Common myeloid progenitor, CD34-positive (primary cell): ENCODE measurements at regions not wholly inside any gene's neighbourhood (a gene's known extent, or its start where the extent isn't known, plus 50 kb on each side); places are given as distances from the start of the nearest gene placed in this dataset.
A peak's percentile ranks its signal among the peaks of the same experiment; 100 is the strongest.

Experiments used
- CTCF ChIA-PET: fragments of 350-600 bp; sonication (Branson Sonifier 250); formaldehyde crosslinking; loops from one replicate; lab custom pipeline; 2021; ENCODE audit warnings: antibody characterized with exemption; lab: Charles Lee
- POLR2A ChIA-PET: fragments of 350-600 bp; sonication (Branson Sonifier 250); formaldehyde crosslinking; loops from one replicate; lab custom pipeline; 2021; ENCODE audit warnings: antibody characterized with exemption; lab: Charles Lee
- DNase-seq, 3 donors: peaks; one replicate each; pipeline versions ENCODE4 v3.0.0 to v3.0.0-alpha.2; 2013
- H3K27ac ChIP-seq, 2 experiments: 1 replicate in 1 of 2; 2 replicates in 1 of 2; pipeline ENCODE4 v1.7.0; 2013; ENCODE audit warnings: inconsistent platforms in 2 of 2, low read length in 2 of 2, mild to moderate bottlenecking in 2 of 2, low read depth in 1 of 2, moderate library complexity in 1 of 2; ENCODE audit not compliant: severe bottlenecking in 2 of 2, insufficient read depth in 1 of 2, poor library complexity in 1 of 2
- H3K27me3 ChIP-seq, 5 experiments: replicated peaks in 2 of 5; 1 replicate in 3 of 5; 2 replicates in 2 of 5; pipeline versions ENCODE4 v1.6.1 to v1.7.0; 2013; ENCODE audit warnings: low read length in 4 of 5, mild to moderate bottlenecking in 2 of 5, moderate library complexity in 2 of 5, inconsistent platforms in 1 of 5; ENCODE audit not compliant: insufficient read depth in 5 of 5, control insufficient read depth in 4 of 5
- H3K36me3 ChIP-seq, 4 experiments: 1 replicate in 2 of 4; 2 replicates in 2 of 4; pipeline versions ENCODE4 v1.6.1 to v1.7.0; 2013; ENCODE audit warnings: low read length in 3 of 4, control low read depth in 1 of 4, mild to moderate bottlenecking in 1 of 4; ENCODE audit not compliant: control insufficient read depth in 4 of 4, insufficient read depth in 4 of 4
- H3K4me1 ChIP-seq, 4 experiments: 1 replicate in 3 of 4; 2 replicates in 1 of 4; pipeline versions ENCODE4 v1.6.1 to v1.7.1; 2013; ENCODE audit warnings: low read length in 3 of 4, mild to moderate bottlenecking in 3 of 4, control low read depth in 1 of 4, inconsistent platforms in 1 of 4, moderate library complexity in 1 of 4; ENCODE audit not compliant: control insufficient read depth in 4 of 4, insufficient read depth in 4 of 4; ENCODE audit errors: control extremely low read depth in 1 of 4
- H3K4me3 ChIP-seq, 7 experiments: 1 replicate in 4 of 7; 2 replicates in 3 of 7; pipeline versions ENCODE4 v1.5.1 to v1.7.0; 2013; ENCODE audit warnings: mild to moderate bottlenecking in 7 of 7, low read length in 6 of 7, moderate library complexity in 6 of 7, inconsistent platforms in 2 of 7, low read depth in 2 of 7, control low read depth in 1 of 7; ENCODE audit not compliant: insufficient read depth in 4 of 7, control insufficient read depth in 1 of 7; ENCODE audit errors: extremely low read depth in 1 of 7
- H3K9me3 ChIP-seq, 5 experiments: 1 replicate in 4 of 5; 2 replicates in 1 of 5; pipeline versions ENCODE4 v1.6.1 to v1.7.1; 2013; ENCODE audit warnings: low read length in 4 of 5, mild to moderate bottlenecking in 2 of 5, inconsistent platforms in 1 of 5, low read depth in 1 of 5, moderate library complexity in 1 of 5; ENCODE audit not compliant: control insufficient read depth in 4 of 5, insufficient read depth in 2 of 5; ENCODE audit errors: control extremely low read depth in 1 of 5
- WGBS: methylation state at CpG from one replicate; pipeline ENCODE4 v1.1.5; 2013; ENCODE audit not compliant: insufficient coverage; 5-methylcytosine and 5-hydroxymethylcytosine counted together

DNA sequence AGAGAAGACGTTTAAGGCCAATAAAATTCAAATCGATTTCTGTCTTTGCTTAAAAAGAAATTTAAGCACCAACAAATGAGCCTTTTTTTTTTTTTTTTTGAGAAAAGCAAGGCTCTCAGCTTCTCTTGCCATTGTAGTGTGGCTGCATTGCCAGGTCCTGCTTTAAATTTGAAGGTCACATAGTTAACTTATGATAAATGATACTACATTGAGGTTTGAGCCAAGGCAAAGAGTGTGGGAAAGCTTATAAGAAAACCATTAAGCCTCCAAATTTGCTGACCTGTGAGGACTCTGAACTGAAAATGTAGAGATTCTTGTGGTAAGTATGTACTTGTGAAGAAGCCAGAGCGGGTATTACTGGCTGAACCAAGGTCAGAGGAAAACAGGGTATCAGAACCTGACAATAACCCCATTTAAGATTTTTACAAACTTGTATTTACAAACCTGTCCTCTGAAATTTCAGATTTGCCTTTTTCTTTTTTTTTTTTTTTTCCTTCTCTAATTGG, 519.7 kb upstream of the RGMA start:
- peaks cover 0 to 4% (median 2%) of the 10 kb centered on the region in 5 experiments for H3K27me3 ChIP-seq
- no peaks in the 10 kb centered on the region for H3K4me1 ChIP-seq
- POLR2A ChIA-PET, result no interaction called here
- 100% methylated on average over 3 of the region's 3 CpGs for WGBS
- H3K27ac ChIP-seq, result no peak overlapping the region
- DNase-seq, result no peak
- no peak overlapping the region for H3K4me3 ChIP-seq
- CTCF ChIA-PET, result interaction anchor here (1.1 kb wide), 1 partner anchor 511 kb away, joined by 3 read pairs; no protein-coding TSS in a partner anchor
- H3K9me3 ChIP-seq, result no peaks in the 10 kb centered on the region
- H3K36me3 ChIP-seq, result no peaks in the 10 kb centered on the region

DNA sequence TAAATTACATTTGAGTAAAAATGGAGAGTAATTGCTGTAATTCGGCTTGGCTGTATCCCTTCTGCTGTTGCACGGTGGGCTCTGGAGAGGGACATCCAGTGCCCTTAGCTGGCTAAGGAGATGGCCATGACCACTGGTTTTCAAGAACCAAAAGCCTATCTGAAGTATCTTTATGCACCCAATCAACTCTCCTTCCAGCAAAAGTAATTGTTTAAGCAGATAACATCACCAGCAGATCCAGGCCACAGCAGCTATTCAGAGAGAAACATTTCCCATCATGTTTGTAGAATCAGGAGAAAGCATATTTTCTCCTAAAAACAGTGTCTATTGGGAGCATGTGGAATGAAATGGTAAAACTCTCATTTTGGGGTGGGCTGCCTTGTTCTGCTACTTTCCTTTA, 514.5 kb upstream of the RGMA start:
- ChIA-PET POLR2A (no interaction called here), CTCF (no interaction called here)
- 94% methylated on average over 2 of the region's 2 CpGs for WGBS
- Histone ChIP-seq H3K4me3 (no peak overlapping the region), H3K9me3 (peaks cover 0 to 2% (median 0%) of the 10 kb centered on the region in 5 experiments), H3K4me1 (no peaks in the 10 kb centered on the region), H3K27me3 (peaks cover 0 to 12% (median 0%) of the 10 kb centered on the region in 5 experiments), H3K36me3 (no peaks in the 10 kb centered on the region), H3K27ac (no peak overlapping the region)
- DNase-seq, result no peak

DNA sequence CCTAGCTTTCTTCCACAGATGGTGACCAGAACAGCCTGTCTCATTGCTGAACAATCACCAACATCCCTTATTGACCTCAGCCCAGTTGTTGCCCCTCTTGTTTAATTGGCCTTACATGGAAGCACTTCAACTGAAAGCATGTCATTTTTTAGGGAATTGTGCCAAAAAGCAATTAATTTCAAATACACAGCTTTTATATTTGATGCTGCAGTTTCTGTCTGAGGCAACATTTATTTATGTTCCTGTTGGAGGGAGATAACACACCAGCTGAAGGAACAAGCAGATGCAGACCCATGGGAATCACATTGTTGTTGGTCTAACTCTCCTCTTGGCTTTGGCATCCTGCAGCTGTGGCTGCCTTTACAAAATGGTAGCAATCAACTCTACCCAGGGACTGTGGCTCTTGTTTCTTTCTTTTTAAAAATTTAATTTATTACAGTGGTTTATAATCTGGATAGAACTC, 498.1 kb upstream of the RGMA start:
- CTCF ChIA-PET, result interaction anchor here (0.9 kb wide), 1 partner anchor 10 kb away, joined by 3 read pairs; no protein-coding TSS in a partner anchor
- DNase-seq, result peak in 1 of 3 donors; percentile 3
- H3K4me3 ChIP-seq, result no peak overlapping the region

DNA sequence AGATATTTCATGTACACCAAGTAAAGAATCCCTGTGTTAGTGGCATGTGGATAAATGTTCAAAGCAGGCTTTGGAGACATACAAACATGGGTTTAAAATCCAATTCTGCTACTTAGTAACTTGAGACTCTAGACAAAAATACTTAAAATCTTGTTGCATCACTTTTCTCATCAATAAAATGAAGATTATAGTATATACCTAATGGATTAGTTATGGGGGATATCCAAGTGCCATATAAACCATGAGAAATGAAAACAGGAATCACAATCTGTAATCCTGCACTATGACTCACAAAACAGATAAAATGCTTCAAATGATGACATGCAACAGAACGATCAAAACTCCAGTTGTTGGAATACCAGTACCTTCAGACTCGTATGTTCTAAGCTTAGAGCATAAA, 496.0 kb upstream of the RGMA start:
- POLR2A ChIA-PET, result no interaction called here
- WGBS, result 88% methylated on average over 2 of the region's 2 CpGs
- peaks cover 0 to 3% (median 0%) of the 10 kb centered on the region in 5 experiments for H3K9me3 ChIP-seq
- CTCF ChIA-PET, result no interaction called here
- H3K4me3 ChIP-seq, result no peak overlapping the region
- H3K4me1 ChIP-seq, result no peaks in the 10 kb centered on the region
- DNase-seq, result no peak
- no peak overlapping the region for H3K27ac ChIP-seq
- peaks cover 0 to 13% (median 3%) of the 10 kb centered on the region in 5 experiments for H3K27me3 ChIP-seq
- H3K36me3 ChIP-seq, result no peaks in the 10 kb centered on the region

More for the DNA sequence above, 498.1 kb upstream of the RGMA start:
- H3K4me1 ChIP-seq, result no peaks in the 10 kb centered on the region
- H3K27ac ChIP-seq, result no peak overlapping the region
- no peaks in the 10 kb centered on the region for H3K36me3 ChIP-seq
- no peaks in the 10 kb centered on the region for H3K9me3 ChIP-seq
- H3K27me3 ChIP-seq, result peaks cover 0 to 14% (median 3%) of the 10 kb centered on the region in 5 experiments
- POLR2A ChIA-PET, result no interaction called here

DNA sequence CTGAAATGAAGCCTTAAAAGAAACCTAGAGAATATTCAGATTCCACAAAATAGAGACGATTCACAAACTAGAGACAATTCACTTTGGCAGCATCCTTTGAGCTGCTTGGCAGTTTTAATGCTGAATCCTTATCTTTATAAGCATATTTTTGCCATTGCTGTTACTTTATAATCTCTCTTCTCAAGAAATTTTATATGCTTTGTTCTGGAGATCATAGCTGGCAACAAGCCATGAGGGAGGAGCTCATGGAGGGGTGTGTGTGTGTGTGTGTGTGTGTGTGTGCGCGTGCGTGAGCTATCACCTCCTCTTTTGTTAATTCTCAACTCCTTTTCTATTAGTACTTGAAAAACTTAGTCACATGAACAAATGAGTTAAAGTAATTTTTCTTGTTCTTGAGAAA, 495.0 kb upstream of the RGMA start:
- Histone ChIP-seq H3K4me3 (no peak overlapping the region), H3K9me3 (peaks cover 0 to 4% (median 1%) of the 10 kb centered on the region in 5 experiments), H3K27ac (no peak overlapping the region), H3K27me3 (peaks cover 0 to 10% (median 3%) of the 10 kb centered on the region in 5 experiments), H3K4me1 (no peaks in the 10 kb centered on the region), H3K36me3 (no peaks in the 10 kb centered on the region)
- POLR2A ChIA-PET, result no interaction called here
- 100% methylated on average over 1 of the region's 4 CpGs for WGBS
- CTCF ChIA-PET, result interaction anchor here (0.9 kb wide), 1 partner anchor 16 kb away, joined by 3 read pairs; no protein-coding TSS in a partner anchor
- DNase-seq, result peak; percentile 2 to 41 (median 5)

DNA sequence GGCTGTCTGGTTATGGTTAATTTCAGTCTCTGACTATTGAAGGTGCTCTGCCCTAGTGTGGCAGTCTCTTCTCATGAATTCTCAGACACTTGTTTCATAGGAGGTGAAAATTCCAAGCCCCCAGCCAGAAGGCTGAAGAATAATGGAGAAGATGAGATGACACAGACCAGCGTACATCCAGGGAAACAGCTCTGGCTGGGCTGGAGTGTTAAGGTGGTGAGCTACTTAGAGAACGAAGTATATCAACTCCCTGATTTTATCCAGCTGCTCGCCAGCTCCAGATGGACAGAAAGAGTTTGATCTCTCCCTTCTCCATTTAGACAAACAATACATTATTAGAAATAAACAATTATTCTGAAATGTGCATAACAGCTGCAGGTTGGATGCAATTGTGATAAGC, 494.5 kb upstream of the RGMA start:
- no peak for DNase-seq
- H3K4me3 ChIP-seq, result no peak overlapping the region
- H3K4me1 ChIP-seq, result no peaks in the 10 kb centered on the region
- H3K9me3 ChIP-seq, result peaks cover 0 to 7% (median 4%) of the 10 kb centered on the region in 5 experiments
- CTCF ChIA-PET, result no interaction called here
- peaks cover 0 to 7% (median 2%) of the 10 kb centered on the region in 5 experiments for H3K27me3 ChIP-seq
- no CpG with 5 or more reads among the region's 3 CpGs for WGBS
- H3K27ac ChIP-seq, result no peak overlapping the region
- POLR2A ChIA-PET, result no interaction called here
- H3K36me3 ChIP-seq, result no peaks in the 10 kb centered on the region

DNA sequence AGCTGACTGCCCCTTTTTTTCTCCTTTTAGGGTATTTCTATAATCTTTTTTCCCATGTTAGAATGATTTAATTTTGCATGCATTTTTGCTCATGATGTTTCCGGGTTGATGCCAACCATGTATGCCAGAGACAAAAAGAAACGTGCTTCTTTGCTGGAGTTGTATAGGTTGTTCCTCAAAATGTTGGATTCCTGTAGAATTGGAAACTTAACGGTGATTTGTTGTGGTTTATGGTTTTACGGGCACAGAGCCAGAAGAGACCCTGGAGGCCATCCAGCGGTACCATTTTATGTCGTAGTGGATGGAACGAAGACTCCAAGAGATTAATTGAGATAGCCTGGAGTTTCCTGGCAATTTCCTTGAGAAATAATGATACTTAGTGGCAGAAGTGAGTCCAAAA, 481.5 kb upstream of the RGMA start:
- CTCF ChIA-PET, result no interaction called here
- WGBS, result 93% methylated on average over 7 of the region's 7 CpGs

More for the DNA sequence above, 481.5 kb upstream of the RGMA start:
- Histone ChIP-seq H3K27me3 (peaks cover 0 to 2% (median 0%) of the 10 kb centered on the region in 5 experiments), H3K4me1 (no peaks in the 10 kb centered on the region), H3K4me3 (no peak overlapping the region), H3K36me3 (no peaks in the 10 kb centered on the region), H3K27ac (no peak overlapping the region), H3K9me3 (peaks cover 0 to 2% (median 0%) of the 10 kb centered on the region in 5 experiments)
- POLR2A ChIA-PET, result no interaction called here
- no peak for DNase-seq
